Bronchial epithelial cell (primary cell): ENCODE measurements at regions not wholly inside any gene's neighbourhood (a gene's known extent, or its start where the extent isn't known, plus 50 kb on each side); places are given as distances from the start of the nearest gene placed in this dataset.
"Not testable (repeated sequence)": the region's sequence is repeated elsewhere in the genome, so short reads cannot be mapped to it uniquely, and the experiment has no call there.

ENCODE experiments used
- DNase-seq: peaks from one replicate; pipeline ENCODE4 v3.0.0-alpha.2; 2010; ENCODE audit warnings: low read depth
- FAIRE-seq: peaks from 2 replicates; lab custom pipeline; 2011; peaks lifted over from hg19 to GRCh38; lab: Jason Lieb, UNC
- H3K27me3 ChIP-seq: 2 replicates; pipeline ENCODE4 v1.5.1; 2011; ENCODE audit warnings: low read length; ENCODE audit not compliant: control insufficient read depth, insufficient read depth
- H3K36me3 ChIP-seq: 2 replicates; pipeline ENCODE4 v1.5.1; 2011; ENCODE audit warnings: low read length; ENCODE audit not compliant: control insufficient read depth, insufficient read depth
- H3K4me3 ChIP-seq: 2 replicates; pipeline ENCODE4 v1.5.1; 2011; ENCODE audit warnings: mild to moderate bottlenecking, low read depth, low read length, control low read depth
- TF ChIP-seq, protein P1 (sequence below): IDR thresholded peaks from 2 replicates; pipeline ENCODE4 v1.5.1; 2011; ENCODE audit warnings: mild to moderate bottlenecking, moderate library complexity, low read length, control low read depth, inconsistent platforms; ENCODE audit not compliant: insufficient read depth, severe bottlenecking

DNA sequence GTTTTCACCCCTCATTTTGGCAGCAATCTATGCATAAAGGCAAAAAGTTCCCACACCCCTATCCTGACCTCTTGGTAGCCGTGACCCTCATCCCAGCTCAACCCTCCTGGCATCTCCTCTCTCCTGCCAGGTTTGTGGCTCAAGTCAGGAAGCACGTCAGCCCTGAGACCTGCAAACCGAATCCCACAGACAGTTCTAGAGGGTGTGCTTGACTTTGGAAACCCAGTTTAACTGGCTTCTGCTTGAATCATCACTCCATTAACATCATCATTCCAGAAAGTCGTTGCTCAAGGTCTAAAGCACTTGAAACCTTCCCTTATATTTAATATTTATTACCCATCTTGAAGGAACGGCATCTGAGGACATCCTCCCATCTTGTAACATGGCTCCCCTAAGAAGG lies 133.4 kb upstream of the ERG start:
- H3K27me3 ChIP-seq, result no peaks in the 10 kb centered on the region
- DNase-seq, result peak; percentile 83
- no peak overlapping the region for H3K4me3 ChIP-seq
- no peaks in the 10 kb centered on the region for H3K36me3 ChIP-seq
- TF ChIP-seq, protein P1, sequence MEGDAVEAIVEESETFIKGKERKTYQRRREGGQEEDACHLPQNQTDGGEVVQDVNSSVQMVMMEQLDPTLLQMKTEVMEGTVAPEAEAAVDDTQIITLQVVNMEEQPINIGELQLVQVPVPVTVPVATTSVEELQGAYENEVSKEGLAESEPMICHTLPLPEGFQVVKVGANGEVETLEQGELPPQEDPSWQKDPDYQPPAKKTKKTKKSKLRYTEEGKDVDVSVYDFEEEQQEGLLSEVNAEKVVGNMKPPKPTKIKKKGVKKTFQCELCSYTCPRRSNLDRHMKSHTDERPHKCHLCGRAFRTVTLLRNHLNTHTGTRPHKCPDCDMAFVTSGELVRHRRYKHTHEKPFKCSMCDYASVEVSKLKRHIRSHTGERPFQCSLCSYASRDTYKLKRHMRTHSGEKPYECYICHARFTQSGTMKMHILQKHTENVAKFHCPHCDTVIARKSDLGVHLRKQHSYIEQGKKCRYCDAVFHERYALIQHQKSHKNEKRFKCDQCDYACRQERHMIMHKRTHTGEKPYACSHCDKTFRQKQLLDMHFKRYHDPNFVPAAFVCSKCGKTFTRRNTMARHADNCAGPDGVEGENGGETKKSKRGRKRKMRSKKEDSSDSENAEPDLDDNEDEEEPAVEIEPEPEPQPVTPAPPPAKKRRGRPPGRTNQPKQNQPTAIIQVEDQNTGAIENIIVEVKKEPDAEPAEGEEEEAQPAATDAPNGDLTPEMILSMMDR, result no peak
- no peak for FAIRE-seq

DNA sequence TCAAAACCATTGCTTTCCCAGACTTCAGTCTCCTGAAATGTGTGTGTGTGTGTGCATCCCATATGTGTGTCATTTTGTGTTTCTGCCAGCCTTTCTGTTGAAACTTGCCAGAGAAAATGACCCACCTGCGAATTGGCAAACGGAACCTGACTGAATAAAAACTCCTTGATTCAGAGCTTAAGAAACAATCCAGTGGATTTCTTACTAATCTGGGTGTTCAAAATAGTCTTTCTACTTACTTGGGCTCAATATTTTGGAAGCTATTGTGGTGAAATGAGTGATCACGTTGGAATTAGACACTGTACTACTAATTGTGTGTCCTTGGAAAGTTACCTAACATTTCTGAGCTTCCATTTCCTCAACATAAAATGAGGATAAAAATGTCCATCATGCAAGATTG lies 138.9 kb upstream of the ERG start:
- Histone ChIP-seq H3K4me3 (no peak overlapping the region), H3K27me3 (no peaks in the 10 kb centered on the region), H3K36me3 (no peaks in the 10 kb centered on the region)
- TF ChIP-seq, protein P1, result no peak
- FAIRE-seq (no peak), DNase-seq (peak; percentile 75)

GRCh38 chr21:38639571-38640354 lies 141.5 kb upstream of the ERG start:
- Histone ChIP-seq H3K27me3 (no peaks in the 10 kb centered on the region), H3K4me3 (no peak overlapping the region), H3K36me3 (no peaks in the 10 kb centered on the region)
- FAIRE-seq, result no peak
- TF ChIP-seq, protein P1, result no peak
- DNase-seq, result no peak

GRCh38 chr21:38640355-38640742 lies 142.1 kb upstream of the ERG start:
- not testable (repeated sequence) for H3K27me3 ChIP-seq, FAIRE-seq, H3K36me3 ChIP-seq, H3K4me3 ChIP-seq, DNase-seq

DNA sequence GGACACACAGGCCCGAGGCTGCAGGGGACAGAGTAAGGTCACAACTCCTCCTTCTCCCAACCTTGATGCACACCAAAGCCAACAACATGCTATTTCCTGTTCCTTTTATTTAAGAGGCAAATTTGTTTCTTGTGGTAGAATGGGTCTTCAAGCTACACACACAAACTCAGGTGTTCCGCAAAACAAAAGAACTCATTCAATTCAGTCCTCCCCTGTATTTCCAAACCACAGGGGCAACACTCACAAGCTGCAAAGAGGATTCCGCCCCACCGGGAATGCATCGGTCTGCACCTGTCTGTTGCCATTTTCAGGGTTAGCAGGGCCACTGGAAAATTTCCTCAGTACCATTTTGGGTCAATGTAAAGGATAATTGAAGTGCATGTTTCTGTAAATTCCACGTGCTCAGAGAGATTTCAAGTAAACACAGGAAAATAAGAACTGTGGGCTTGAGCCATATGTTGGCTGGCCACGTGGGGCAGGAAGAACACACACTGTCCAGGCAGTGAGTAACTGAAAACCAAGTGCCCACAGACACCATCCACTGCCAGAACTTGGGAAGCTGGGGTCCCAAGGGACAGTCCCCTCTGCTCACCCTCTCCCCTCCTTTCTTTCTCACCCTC lies 145.2 kb upstream of the ERG start:
- Histone ChIP-seq H3K36me3 (no peaks in the 10 kb centered on the region), H3K4me3 (no peak overlapping the region), H3K27me3 (no peaks in the 10 kb centered on the region)
- DNase-seq, result no peak
- peak; percentile 47 for FAIRE-seq
- TF ChIP-seq, protein P1, result no peak

DNA sequence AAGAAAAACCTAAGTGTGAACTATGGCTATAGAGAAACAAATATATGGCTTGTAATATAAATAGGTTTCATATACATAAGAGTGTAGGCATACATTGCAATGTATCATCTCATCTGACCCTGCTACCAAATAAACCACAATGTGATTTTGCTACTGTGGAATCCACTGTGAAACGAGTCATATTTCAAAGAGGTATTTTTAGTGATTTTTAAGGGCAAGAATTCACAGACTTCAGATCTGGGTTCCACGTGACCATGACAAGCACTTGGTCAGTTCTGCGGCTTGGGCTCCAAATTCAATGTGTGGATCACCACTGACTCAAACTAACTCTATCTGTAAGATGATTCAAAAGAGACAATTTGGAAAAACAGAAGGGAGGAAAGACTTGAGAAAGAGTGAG lies 147.0 kb upstream of the ERG start:
- TF ChIP-seq, protein P1, result no peak
- H3K4me3 ChIP-seq, result no peak overlapping the region
- no peaks in the 10 kb centered on the region for H3K27me3 ChIP-seq
- DNase-seq (peak; percentile 92), FAIRE-seq (no peak)
- H3K36me3 ChIP-seq, result no peaks in the 10 kb centered on the region
